GM12873 (cell line): ENCODE measurements at regions not wholly inside any gene's neighbourhood (a gene's known extent, or its start where the extent isn't known, plus 50 kb on each side); places are given as distances from the start of the nearest gene placed in this dataset.

Source experiments
- TF ChIP-seq, protein P1 (sequence below): IDR thresholded peaks from 2 replicates; pipeline ENCODE4 v1.5.1; 2012; ENCODE audit warnings: low read depth, mild to moderate bottlenecking, moderate library complexity, low read length, control low read depth; ENCODE audit not compliant: insufficient read depth; ENCODE audit errors: missing control alignments

DNA sequence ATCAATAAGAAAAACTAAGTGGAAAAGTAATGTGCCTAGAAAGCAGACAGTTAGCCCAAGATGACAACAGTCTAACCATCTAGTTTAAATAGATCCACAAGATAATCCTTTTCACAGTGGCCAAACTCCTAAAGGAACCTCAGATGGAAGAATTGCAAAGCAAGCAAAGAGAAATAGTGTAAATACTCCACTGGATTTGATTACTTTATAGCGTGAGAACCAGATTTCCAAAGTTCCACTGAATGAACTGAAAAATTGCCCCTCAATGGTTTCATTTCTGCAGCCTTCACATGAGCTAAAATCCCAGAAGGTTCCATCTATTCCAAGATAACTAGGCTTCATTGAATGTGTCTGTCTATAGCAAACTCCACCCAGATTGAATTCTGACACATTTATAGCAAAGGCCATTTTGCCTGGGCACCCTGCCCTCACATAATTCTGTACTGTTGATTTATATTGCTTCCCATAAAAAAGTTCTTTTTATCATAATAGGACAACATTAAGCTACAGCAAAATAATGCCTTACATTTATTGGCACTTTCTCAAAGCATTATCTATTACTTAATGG is 129.7 kb upstream of the THBS1 start:
- TF ChIP-seq, protein P1, sequence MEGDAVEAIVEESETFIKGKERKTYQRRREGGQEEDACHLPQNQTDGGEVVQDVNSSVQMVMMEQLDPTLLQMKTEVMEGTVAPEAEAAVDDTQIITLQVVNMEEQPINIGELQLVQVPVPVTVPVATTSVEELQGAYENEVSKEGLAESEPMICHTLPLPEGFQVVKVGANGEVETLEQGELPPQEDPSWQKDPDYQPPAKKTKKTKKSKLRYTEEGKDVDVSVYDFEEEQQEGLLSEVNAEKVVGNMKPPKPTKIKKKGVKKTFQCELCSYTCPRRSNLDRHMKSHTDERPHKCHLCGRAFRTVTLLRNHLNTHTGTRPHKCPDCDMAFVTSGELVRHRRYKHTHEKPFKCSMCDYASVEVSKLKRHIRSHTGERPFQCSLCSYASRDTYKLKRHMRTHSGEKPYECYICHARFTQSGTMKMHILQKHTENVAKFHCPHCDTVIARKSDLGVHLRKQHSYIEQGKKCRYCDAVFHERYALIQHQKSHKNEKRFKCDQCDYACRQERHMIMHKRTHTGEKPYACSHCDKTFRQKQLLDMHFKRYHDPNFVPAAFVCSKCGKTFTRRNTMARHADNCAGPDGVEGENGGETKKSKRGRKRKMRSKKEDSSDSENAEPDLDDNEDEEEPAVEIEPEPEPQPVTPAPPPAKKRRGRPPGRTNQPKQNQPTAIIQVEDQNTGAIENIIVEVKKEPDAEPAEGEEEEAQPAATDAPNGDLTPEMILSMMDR, result no peak

DNA sequence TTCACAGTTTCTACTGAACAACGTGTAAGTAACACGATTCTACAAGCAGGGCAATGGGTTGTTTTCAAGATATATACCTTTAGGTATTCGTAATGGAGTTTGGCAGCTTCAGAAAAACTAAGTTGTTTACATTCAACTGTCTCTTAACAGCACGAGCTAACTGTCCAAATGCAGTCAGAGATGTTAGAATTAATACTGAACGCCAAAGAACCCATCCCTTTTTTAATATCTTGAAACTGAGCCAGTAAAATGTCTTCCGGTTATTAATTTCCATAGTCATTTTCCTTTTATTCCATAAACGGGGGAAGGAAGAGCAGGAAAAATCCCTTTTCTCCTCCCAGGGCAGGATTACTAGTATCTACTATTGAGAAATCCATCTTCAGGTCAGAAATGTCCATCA is 129.0 kb upstream of the THBS1 start:
- TF ChIP-seq, protein P1, result no peak

DNA sequence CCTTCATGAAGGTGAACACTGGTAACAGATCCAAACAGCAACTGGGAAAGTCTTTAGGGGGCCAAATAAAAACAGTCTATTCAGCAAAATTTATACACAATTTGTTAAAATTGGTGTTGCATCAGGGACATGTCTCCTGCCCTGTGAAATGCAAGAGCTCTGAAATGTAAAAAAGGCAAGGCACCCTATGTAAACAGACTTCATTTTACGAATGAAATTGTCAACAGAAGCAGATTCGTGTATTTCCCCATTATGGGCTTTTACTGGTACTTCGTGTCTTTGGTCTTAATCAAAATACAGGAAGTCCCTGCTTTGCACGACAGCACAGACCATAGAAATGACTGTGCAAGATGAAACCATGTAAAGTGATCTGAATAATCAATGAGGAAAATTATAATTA is 127.3 kb upstream of the THBS1 start:
- TF ChIP-seq, protein P1, result no peak

DNA sequence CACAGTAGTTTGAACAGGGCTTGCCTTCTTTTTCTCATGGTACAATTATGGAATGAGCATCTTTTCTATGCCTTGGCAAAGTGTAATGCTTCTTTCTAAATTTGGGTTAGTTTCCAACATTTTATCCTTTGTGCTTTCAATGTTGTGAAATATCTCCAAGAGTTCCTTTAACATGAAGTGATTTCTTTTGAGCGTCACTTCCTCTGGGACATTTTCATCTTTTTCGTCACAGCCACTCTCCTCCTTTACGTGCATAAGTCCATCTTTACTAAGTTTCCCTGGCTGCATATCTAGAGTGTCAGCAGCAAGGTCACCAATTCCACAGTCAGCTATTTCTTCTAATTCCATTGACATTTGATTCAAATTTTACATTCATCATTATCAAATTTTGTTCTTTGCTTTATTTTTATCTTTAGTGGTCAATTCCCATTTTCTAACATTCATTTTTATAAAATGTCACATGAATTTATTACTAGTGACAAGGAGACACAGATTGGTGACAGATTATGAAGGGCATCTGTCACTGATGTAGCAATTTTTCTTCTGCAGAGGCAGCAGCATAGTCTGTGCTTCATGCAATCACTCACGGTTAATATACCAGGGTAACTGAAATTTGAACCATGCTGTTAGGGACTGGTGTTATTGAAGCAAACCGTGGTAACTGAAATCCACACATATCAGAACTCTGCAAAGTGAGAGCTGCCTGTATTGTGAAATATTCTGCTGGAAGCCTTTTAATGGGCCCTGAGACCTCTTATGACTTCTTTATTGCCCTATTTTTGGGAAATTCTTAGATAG is 126.5 kb upstream of the THBS1 start:
- TF ChIP-seq, protein P1, result no peak

DNA sequence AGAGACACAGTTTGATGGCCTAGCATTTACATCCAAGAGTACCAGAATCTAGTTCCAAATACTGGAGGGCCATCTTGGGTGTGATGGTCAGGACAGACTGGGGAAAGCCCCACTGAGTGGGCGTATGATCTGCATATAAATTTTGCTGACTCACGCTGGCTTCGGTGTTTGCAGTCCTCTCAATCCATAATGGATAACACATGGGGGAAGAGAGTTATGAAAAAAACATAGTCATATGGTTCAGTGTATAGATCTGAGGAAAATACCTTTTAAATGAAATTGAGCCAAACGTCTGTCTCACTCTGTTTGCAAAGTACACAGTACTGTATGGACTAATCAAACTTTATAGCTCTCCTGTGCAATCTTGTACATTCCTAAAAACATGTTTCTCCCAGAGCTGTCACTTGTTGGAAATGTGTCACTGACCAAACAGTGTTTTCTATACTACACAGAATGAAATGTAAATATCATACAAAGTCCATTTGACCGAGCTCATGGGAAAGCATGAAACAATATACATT is 125.3 kb upstream of the THBS1 start:
- TF ChIP-seq, protein P1, result no peak

DNA sequence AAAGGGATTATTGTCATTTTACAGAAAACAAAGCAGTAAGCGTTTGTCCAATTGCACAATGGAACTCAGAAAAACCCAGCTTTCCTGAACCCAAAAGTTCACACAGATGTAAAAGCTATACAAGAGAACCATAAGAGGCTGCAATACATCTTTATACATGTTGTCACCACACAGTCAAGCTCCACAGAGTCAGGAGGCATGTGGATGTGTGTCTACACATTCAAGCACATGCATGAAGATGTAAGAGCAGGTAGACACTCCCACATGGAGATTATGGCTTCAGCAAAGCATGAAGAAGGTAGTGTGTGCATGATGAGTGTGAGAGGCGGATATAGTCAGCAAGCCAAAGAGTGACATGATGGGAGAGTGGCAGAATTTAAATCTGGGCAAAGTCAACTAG is 124.7 kb upstream of the THBS1 start:
- TF ChIP-seq, protein P1, result no peak

DNA sequence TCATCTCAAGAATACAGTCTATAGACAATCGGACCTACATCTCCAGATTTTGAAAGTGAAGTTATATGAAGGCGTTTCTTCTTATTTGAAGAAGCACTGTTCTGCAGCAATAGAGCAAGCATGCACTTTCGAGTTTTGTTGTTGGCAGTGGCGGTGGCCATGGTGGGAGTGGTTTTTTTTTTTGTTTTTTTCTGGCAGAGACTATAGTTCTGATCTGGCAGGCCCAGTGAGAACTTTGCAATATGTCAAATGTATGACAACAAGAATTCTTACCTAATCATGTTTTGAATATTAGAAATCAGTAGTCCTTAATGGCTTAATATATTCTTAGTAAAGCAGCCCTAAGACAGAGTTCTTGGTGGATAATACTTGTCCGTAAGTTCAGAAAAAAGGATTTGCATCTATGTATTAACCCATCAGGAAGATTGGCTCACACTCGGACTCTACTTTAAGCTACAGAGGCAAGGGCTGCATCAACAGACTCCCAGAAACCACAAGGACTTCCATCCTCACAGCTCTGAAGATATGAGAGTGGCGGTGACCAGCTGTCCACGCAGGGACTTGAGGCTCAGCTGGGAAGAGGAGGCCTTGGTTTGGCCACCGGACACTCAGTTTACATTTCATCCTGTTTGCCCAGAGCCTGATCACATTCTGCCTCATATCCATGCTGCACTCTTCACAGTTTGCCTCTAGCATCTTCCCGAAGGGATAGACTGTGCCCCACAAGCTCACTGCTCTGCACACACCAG is 124.1 kb upstream of the THBS1 start:
- TF ChIP-seq, protein P1, result no peak
